ENCODE measurements at regions not wholly inside any gene's neighbourhood (a gene's known extent, or its start where the extent isn't known, plus 50 kb on each side); places are given as distances from the start of the nearest gene placed in this dataset.

DNA sequence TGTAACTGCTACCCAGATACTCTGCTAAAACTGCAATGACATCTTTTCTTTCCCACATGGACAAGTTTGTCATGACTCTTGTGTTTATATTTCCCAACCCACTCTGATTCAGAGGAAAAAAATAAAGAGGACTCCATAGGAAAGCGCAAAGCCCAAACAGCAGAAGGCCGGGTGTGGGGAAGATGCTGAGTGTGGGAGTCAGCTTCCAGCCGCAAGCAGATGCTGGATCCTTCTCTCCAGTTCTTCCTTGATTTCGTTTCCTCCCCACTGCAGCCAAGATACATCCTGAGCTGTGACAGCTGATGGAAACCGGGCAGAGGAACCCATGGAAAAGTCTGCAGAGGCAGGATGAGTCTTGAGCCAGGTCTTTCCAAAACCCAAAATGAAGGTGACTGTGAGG is 498.2 kb downstream of the PLPP3 start:
- TF ChIP-seq, protein P1, sequence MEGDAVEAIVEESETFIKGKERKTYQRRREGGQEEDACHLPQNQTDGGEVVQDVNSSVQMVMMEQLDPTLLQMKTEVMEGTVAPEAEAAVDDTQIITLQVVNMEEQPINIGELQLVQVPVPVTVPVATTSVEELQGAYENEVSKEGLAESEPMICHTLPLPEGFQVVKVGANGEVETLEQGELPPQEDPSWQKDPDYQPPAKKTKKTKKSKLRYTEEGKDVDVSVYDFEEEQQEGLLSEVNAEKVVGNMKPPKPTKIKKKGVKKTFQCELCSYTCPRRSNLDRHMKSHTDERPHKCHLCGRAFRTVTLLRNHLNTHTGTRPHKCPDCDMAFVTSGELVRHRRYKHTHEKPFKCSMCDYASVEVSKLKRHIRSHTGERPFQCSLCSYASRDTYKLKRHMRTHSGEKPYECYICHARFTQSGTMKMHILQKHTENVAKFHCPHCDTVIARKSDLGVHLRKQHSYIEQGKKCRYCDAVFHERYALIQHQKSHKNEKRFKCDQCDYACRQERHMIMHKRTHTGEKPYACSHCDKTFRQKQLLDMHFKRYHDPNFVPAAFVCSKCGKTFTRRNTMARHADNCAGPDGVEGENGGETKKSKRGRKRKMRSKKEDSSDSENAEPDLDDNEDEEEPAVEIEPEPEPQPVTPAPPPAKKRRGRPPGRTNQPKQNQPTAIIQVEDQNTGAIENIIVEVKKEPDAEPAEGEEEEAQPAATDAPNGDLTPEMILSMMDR (IDR thresholded peaks at IDR 0.05) = no peak
- no peak for TF ChIP-seq POLR2A (IDR thresholded peaks at IDR 0.05)

Measured in testis (tissue), 2 donors.